ENCODE measurements at regions not wholly inside any gene's neighbourhood (a gene's known extent, or its start where the extent isn't known, plus 50 kb on each side); places are given as distances from the start of the nearest gene placed in this dataset.
"Not testable (repeated sequence)": the region's sequence is repeated elsewhere in the genome, so short reads cannot be mapped to it uniquely, and the experiment has no call there.

- no peak for DNase-seq (ENCODE audit: low read depth)
Measured at GRCh38 chr12:126447346-126447745, 1382.1 kb downstream of the AACS start.

GRCh38 chr12:126451809-126452208 lies 1386.6 kb downstream of the AACS start:
- no peak for DNase-seq (ENCODE audit: low read depth)

- DNase-seq (ENCODE audit: low read depth), result not testable (repeated sequence)
Measured at GRCh38 chr12:126452686-126453085, 1387.5 kb downstream of the AACS start.

- DNase-seq (ENCODE audit: low read depth), result no peak
Measured at GRCh38 chr12:126454581-126454980, 1389.3 kb downstream of the AACS start.

- DNase-seq (ENCODE audit: low read depth), result no peak
Measured at GRCh38 chr12:126457776-126458175, 1392.5 kb downstream of the AACS start.

GRCh38 chr12:126464153-126464552 lies 1398.9 kb downstream of the AACS start:
- DNase-seq (ENCODE audit: low read depth), result no peak

- DNase-seq (ENCODE audit: low read depth), result no peak
Measured at GRCh38 chr12:126469211-126469610, 1404.0 kb downstream of the AACS start.

- no peak for DNase-seq (ENCODE audit: low read depth)
Measured at GRCh38 chr12:126474703-126475102, 1409.5 kb downstream of the AACS start.

GRCh38 chr12:126480451-126480850 lies 1415.2 kb downstream of the AACS start:
- no peak for DNase-seq (ENCODE audit: low read depth)

- no peak for DNase-seq (ENCODE audit: low read depth)
Measured at GRCh38 chr12:126481688-126482087, 1416.5 kb downstream of the AACS start.

GRCh38 chr12:126482238-126482889 lies 1417.1 kb downstream of the AACS start:
- no peak for DNase-seq (ENCODE audit: low read depth)

- DNase-seq (ENCODE audit: low read depth), result no peak
Measured at GRCh38 chr12:126483145-126484068, 1418.2 kb downstream of the AACS start.

GRCh38 chr12:126487431-126487980 lies 1422.3 kb downstream of the AACS start:
- no peak for DNase-seq (ENCODE audit: low read depth)

- no peak for DNase-seq (ENCODE audit: low read depth)
Measured at GRCh38 chr12:126488806-126489205, 1423.6 kb downstream of the AACS start.

GRCh38 chr12:126492181-126492580 lies 1426.9 kb downstream of the AACS start:
- DNase-seq (ENCODE audit: low read depth), result no peak

- DNase-seq (ENCODE audit: low read depth), result no peak
Measured at GRCh38 chr12:126493366-126494108, 1428.3 kb downstream of the AACS start.

- DNase-seq (ENCODE audit: low read depth), result no peak
Measured at GRCh38 chr12:126496201-126496600, 1431.0 kb downstream of the AACS start.

GRCh38 chr12:126506426-126507182 lies 1441.4 kb downstream of the AACS start:
- DNase-seq (ENCODE audit: low read depth), result no peak

GRCh38 chr12:126507231-126507630 lies 1442.0 kb downstream of the AACS start:
- DNase-seq (ENCODE audit: low read depth), result no peak

- DNase-seq (ENCODE audit: low read depth), result no peak
Measured at GRCh38 chr12:126509572-126509971, 1444.3 kb downstream of the AACS start.

GRCh38 chr12:126510630-126511029 lies 1445.4 kb downstream of the AACS start:
- no peak for DNase-seq (ENCODE audit: low read depth)
